DOHH2 (cell line): ENCODE measurements at regions not wholly inside any gene's neighbourhood (a gene's known extent, or its start where the extent isn't known, plus 50 kb on each side); places are given as distances from the start of the nearest gene placed in this dataset.

Experiments
- CTCF ChIP-seq: fragments of 200-600 bp; sonication (generic); IDR thresholded peaks from one replicate; pipeline ENCODE4 v1.5.1; 2014; ENCODE audit warnings: antibody characterized with exemption, mild to moderate bottlenecking, low read depth, low read length; ENCODE audit not compliant: poor library complexity, severe bottlenecking
- EZH2phosphoT487 ChIP-seq: fragments of 200-600 bp; sonication (generic); IDR thresholded peaks from 2 replicates; pipeline ENCODE4 v1.6.1; 2017; ENCODE audit warnings: borderline replicate concordance, mild to moderate bottlenecking, antibody characterized with exemption, low read length, moderate library complexity, mixed read lengths

GRCh38 chr13:44303681-44304432 lies 69.8 kb upstream of the SERP2 start:
- TF ChIP-seq CTCF (no peak), EZH2phosphoT487 (no peak)
